ENCODE measurements at regions not wholly inside any gene's neighbourhood (a gene's known extent, or its start where the extent isn't known, plus 50 kb on each side); places are given as distances from the start of the nearest gene placed in this dataset.

GRCh38 chrY:8335299-8335835 is 1001.9 kb upstream of the TSPY4 start:
- no peak for TF ChIP-seq CTCF (IDR thresholded peaks at IDR 0.05)
- TF ChIP-seq ZFX (IDR thresholded peaks at IDR 0.05; ENCODE audit: borderline replicate concordance): no peak

Data from 22Rv1 (cell line).